AG09309 (cell line): ENCODE measurements at regions not wholly inside any gene's neighbourhood (a gene's known extent, or its start where the extent isn't known, plus 50 kb on each side); places are given as distances from the start of the nearest gene placed in this dataset.

Experiments
- DNase-seq: peaks from one replicate; pipeline ENCODE4 v3.0.0-alpha.2; 2010; ENCODE audit warnings: low read depth
- H3K4me3 ChIP-seq: 2 replicates; pipeline ENCODE4 v1.5.1; 2011; ENCODE audit warnings: mild to moderate bottlenecking, low read depth, low read length, moderate library complexity; ENCODE audit not compliant: control insufficient read depth
- CTCF ChIP-seq: IDR thresholded peaks from 2 replicates; pipeline ENCODE4 v1.5.1; 2011; ENCODE audit warnings: mild to moderate bottlenecking, low read depth, low read length, inconsistent platforms; ENCODE audit not compliant: insufficient read depth, control insufficient read depth; ENCODE audit errors: missing control alignments

DNA sequence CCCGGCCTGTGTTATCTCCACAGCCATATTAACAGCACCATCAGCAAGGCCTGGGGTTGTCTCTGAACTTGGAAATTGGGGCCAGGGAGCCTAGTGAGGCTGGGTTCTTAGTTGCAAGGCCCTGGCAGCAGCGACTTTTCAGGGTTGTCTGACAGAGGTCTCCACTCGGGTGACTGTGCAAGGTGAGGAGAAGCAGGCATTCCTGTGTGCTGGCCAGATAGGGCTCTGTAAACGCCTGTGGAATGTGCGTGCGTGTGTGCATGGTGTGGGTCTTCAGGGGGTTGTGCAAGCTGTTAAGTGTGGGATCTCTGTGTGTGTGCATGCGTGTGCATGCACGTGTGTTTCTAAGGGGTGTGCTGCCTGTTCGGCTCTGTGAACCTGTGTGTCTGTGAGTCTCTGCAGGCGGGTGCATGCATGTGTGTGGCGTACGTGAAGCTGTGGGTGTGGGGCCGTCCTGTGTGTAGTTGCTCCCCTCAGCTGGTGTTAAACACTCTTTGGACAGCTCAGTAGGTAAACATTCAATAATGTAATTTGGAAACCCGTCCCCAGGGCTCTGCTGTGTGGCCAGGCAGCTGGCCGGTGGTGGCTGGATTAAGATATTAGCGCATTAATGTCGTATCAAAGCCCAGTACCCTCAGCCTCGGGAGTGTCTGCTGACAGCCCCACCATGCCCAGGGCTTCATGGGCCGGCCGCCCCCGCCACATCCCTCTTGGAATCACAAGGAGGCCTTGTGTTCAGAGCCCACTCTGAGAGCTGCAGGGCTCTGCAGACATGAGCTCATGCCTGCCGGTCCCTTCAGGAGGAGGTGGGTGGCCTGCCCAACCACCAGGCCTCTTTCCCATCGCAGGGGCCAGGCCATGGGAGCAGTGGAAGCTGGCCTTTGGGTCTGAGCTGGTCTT lies 189.9 kb downstream of the FOXD2 start:
- TF ChIP-seq CTCF, result no peak
- DNase-seq, result no peak

GRCh38 chr1:47629201-47629600 lies 191.4 kb downstream of the FOXD2 start:
- no peak for TF ChIP-seq CTCF
- no peak for DNase-seq
- H3K4me3 ChIP-seq, result no peak overlapping the region

More for the DNA sequence above, 189.9 kb downstream of the FOXD2 start:
- H3K4me3 ChIP-seq, result no peak overlapping the region

DNA sequence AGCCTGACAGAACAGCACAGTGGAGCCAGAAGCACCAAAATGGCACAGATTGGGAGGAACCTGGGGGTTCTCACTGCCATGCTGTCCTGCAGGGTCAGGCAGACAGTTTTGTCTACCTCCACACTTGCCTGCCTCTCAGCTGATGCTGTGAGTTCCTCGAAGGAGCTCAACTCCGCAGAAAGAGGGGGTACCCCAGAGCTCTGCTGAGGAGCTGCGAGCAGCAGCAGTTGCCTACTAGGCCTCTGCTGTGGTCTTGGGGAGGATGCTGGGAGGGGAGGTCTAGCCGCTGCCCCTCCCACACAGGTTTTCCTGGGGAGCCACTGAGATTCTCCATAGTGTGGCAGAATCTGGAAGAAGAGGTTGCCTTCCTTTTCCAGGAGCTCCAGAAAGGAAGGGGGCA lies 192.5 kb downstream of the FOXD2 start:
- TF ChIP-seq CTCF, result no peak
- no peak overlapping the region for H3K4me3 ChIP-seq
- DNase-seq, result no peak

DNA sequence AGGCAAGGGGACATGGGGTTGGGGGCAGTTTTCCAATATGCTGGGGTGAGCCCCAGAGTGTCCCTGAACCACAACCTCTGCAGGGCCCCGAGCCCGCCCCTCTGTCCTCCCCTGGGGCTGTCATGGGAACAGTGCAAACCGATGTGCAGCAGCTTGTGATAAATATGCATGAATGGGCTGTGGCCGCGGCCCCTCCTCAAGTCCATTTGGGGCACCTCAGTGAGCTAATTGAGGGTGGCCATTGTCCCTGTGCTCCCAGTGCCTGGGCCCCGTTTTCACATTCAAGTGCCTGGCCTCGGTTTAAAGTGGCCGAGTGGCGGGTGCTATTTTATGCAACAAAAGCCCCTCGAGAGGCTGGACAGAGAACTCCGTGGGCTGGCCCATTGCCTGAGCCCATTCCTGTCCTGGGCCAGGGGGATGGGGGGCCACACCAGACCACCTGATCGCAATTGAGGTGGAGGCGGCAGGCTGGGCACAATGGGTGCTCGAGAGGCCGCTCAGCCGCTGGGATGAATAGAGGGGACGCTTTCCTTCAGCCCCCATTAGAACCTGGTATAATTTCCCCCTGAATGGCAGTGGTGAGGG lies 193.7 kb downstream of the FOXD2 start:
- H3K4me3 ChIP-seq, result no peak overlapping the region
- no peak for TF ChIP-seq CTCF
- no peak for DNase-seq

GRCh38 chr1:47635111-47635510 lies 197.3 kb downstream of the FOXD2 start:
- H3K4me3 ChIP-seq, result no peak overlapping the region
- TF ChIP-seq CTCF, result no peak
- DNase-seq, result no peak

- no peak for TF ChIP-seq CTCF
- no peak for DNase-seq
Observed at GRCh38 chr1:47635597-47635996, 197.8 kb downstream of the FOXD2 start.

More at GRCh38 chr1:47635597-47635996, 197.8 kb downstream of the FOXD2 start:
- H3K4me3 ChIP-seq, result no peak overlapping the region
